HL-60 (cell line): ENCODE measurements at regions not wholly inside any gene's neighbourhood (a gene's known extent, or its start where the extent isn't known, plus 50 kb on each side); places are given as distances from the start of the nearest gene placed in this dataset.

ENCODE experiments used
- DNase-seq, 2 experiments: peaks; one replicate each; pipeline ENCODE4 v3.0.0-alpha.2; 2010 to 2020; ENCODE audit warnings: low read depth in 1 of 2, low spot score in 1 of 2
- H3K27ac ChIP-seq: fragments of 250-450 bp; sonication (Bioruptor Pico); replicated peaks from 2 replicates; pipeline ENCODE4 v1.5.1; 2020; ENCODE audit warnings: mild to moderate bottlenecking, moderate library complexity
- H3K27me3 ChIP-seq: fragments of 250-450 bp; sonication (Bioruptor Pico); 2 replicates; pipeline ENCODE4 v1.5.1; 2021; ENCODE audit warnings: mild to moderate bottlenecking, moderate library complexity; ENCODE audit not compliant: insufficient read depth, poor library complexity, severe bottlenecking
- H3K4me3 ChIP-seq: replicated peaks from 2 replicates; pipeline ENCODE4 v1.5.1; 2011; ENCODE audit warnings: mild to moderate bottlenecking, control low read depth, low read length; ENCODE audit not compliant: insufficient read depth
- GABPA ChIP-seq: IDR thresholded peaks from 2 replicates; pipeline ENCODE4 v1.6.1; 2012; ENCODE audit warnings: low read depth
- POLR2AphosphoS5 ChIP-seq: IDR thresholded peaks from 2 replicates; pipeline ENCODE4 v1.6.1; 2012; ENCODE audit warnings: low read depth
- SPI1 ChIP-seq: IDR thresholded peaks from 2 replicates; pipeline ENCODE4 v1.6.1; 2012; ENCODE audit warnings: low read depth, mild to moderate bottlenecking, borderline replicate concordance
- TF ChIP-seq, protein P1 (sequence below): IDR thresholded peaks from 2 replicates; pipeline ENCODE4 v1.6.1; 2012; ENCODE audit warnings: low read depth; ENCODE audit not compliant: insufficient replicate concordance
- TF ChIP-seq, protein P2 (sequence below): IDR thresholded peaks from one replicate; pipeline ENCODE4 v1.5.1; 2011; ENCODE audit warnings: low read length, control low read depth, inconsistent platforms; ENCODE audit not compliant: insufficient read depth

GRCh38 chr10:78544423-78545090, 510.9 kb downstream of the RPS24 start:
- DNase-seq, result no peak
- H3K27me3 ChIP-seq, result no peaks in the 10 kb centered on the region
- TF ChIP-seq SPI1 (no peak), GABPA (no peak), POLR2AphosphoS5 (no peak)
- TF ChIP-seq, protein P1, sequence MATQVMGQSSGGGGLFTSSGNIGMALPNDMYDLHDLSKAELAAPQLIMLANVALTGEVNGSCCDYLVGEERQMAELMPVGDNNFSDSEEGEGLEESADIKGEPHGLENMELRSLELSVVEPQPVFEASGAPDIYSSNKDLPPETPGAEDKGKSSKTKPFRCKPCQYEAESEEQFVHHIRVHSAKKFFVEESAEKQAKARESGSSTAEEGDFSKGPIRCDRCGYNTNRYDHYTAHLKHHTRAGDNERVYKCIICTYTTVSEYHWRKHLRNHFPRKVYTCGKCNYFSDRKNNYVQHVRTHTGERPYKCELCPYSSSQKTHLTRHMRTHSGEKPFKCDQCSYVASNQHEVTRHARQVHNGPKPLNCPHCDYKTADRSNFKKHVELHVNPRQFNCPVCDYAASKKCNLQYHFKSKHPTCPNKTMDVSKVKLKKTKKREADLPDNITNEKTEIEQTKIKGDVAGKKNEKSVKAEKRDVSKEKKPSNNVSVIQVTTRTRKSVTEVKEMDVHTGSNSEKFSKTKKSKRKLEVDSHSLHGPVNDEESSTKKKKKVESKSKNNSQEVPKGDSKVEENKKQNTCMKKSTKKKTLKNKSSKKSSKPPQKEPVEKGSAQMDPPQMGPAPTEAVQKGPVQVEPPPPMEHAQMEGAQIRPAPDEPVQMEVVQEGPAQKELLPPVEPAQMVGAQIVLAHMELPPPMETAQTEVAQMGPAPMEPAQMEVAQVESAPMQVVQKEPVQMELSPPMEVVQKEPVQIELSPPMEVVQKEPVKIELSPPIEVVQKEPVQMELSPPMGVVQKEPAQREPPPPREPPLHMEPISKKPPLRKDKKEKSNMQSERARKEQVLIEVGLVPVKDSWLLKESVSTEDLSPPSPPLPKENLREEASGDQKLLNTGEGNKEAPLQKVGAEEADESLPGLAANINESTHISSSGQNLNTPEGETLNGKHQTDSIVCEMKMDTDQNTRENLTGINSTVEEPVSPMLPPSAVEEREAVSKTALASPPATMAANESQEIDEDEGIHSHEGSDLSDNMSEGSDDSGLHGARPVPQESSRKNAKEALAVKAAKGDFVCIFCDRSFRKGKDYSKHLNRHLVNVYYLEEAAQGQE, result no peak
- TF ChIP-seq, protein P2, sequence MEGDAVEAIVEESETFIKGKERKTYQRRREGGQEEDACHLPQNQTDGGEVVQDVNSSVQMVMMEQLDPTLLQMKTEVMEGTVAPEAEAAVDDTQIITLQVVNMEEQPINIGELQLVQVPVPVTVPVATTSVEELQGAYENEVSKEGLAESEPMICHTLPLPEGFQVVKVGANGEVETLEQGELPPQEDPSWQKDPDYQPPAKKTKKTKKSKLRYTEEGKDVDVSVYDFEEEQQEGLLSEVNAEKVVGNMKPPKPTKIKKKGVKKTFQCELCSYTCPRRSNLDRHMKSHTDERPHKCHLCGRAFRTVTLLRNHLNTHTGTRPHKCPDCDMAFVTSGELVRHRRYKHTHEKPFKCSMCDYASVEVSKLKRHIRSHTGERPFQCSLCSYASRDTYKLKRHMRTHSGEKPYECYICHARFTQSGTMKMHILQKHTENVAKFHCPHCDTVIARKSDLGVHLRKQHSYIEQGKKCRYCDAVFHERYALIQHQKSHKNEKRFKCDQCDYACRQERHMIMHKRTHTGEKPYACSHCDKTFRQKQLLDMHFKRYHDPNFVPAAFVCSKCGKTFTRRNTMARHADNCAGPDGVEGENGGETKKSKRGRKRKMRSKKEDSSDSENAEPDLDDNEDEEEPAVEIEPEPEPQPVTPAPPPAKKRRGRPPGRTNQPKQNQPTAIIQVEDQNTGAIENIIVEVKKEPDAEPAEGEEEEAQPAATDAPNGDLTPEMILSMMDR, result no peak
- no peak overlapping the region for H3K27ac ChIP-seq
- no peak overlapping the region for H3K4me3 ChIP-seq

- no peak for DNase-seq
Observed at GRCh38 chr10:78545756-78546155, 512.1 kb downstream of the RPS24 start.

DNA sequence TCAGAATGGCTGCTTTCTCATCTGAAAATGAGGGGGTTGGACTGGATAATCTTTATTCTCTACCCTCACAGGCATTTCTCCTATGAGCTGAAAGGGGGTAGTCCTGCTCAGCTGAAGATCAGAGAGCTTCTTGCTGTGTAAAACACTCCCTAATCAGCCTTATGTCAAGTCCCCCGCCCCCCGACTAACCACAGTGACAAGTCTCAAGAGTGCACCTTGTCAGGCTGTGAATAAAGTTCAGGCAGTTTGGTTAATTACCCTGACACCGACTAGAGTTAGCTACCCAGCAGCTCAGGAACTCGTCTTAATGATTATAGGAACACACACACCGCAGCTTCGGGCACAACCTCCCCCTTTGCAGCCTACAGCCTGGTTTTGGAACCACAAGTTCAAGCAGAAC, 513.7 kb downstream of the RPS24 start:
- Histone ChIP-seq H3K4me3 (no peak overlapping the region), H3K27me3 (no peaks in the 10 kb centered on the region), H3K27ac (no peak overlapping the region)
- TF ChIP-seq POLR2AphosphoS5, result no peak
- no peak for TF ChIP-seq SPI1
- TF ChIP-seq, protein P1, result no peak
- no peak for TF ChIP-seq GABPA
- TF ChIP-seq, protein P2, result no peak
- DNase-seq, result no peak

More at GRCh38 chr10:78545756-78546155, 512.1 kb downstream of the RPS24 start:
- H3K4me3 ChIP-seq, result no peak overlapping the region
- no peak overlapping the region for H3K27ac ChIP-seq
- H3K27me3 ChIP-seq, result no peaks in the 10 kb centered on the region
- TF ChIP-seq, protein P2, result no peak
- TF ChIP-seq GABPA, result peak; percentile 57; the same call in 1 of the 2 replicates
- TF ChIP-seq, protein P1, result no peak
